Prostate gland (tissue), 2 donors: ENCODE measurements at regions not wholly inside any gene's neighbourhood (a gene's known extent, or its start where the extent isn't known, plus 50 kb on each side); places are given as distances from the start of the nearest gene placed in this dataset.

Experiments used
- DNase-seq: peaks from one replicate; pipeline ENCODE4 v3.0.0-alpha.2; 2019; ENCODE audit warnings: low spot score
- H3K27ac ChIP-seq, 2 donors: fragments of 200-600 bp; sonication (generic); 2 replicates each; pipeline ENCODE4 v1.5.1; 2017 to 2019
- H3K27me3 ChIP-seq: fragments of 200-600 bp; sonication (generic); replicated peaks from 2 replicates; pipeline ENCODE4 v1.5.1; 2019; ENCODE audit not compliant: insufficient read depth
- H3K36me3 ChIP-seq, 2 donors: fragments of 200-600 bp; sonication (generic); 1 replicate in 1 of 2; 2 replicates in 1 of 2; pipeline versions ENCODE4 v1.5.1 to v1.8.1; 2017 to 2019
- H3K4me1 ChIP-seq: fragments of 200-600 bp; sonication (generic); replicated peaks from 2 replicates; pipeline ENCODE4 v1.5.1; 2019
- H3K4me3 ChIP-seq, 2 donors: fragments of 200-600 bp; sonication (generic); 2 replicates each; pipeline ENCODE4 v1.5.1; 2017 to 2019
- H3K9me3 ChIP-seq: fragments of 200-600 bp; sonication (generic); 2 replicates; pipeline ENCODE4 v1.5.1; 2017
- CTCF ChIP-seq, 4 experiments: fragments of 200-600 bp in 2 of 4; fragments of 450-650 bp in 2 of 4; sonication (generic) in 2 of 4; IDR thresholded peaks; 1 replicate in 3 of 4; 2 replicates in 1 of 4; pipeline ENCODE4 v1.5.1; 2016 to 2019; ENCODE audit warnings: antibody characterized with exemption in 4 of 4, mild to moderate bottlenecking in 2 of 4, moderate library complexity in 2 of 4
- POLR2A ChIP-seq: fragments of 450-650 bp; IDR thresholded peaks from one replicate; pipeline ENCODE4 v1.6.1; 2016; ENCODE audit warnings: antibody characterized with exemption, mild to moderate bottlenecking
- POLR2AphosphoS5 ChIP-seq: sonication (generic); formaldehyde crosslinking; IDR thresholded peaks from one replicate; pipeline ENCODE4 v1.6.1; 2017; ENCODE audit warnings: antibody characterized with exemption
- WGBS: methylation state at CpG from one replicate; pipeline ENCODE4 v1.1.5; 2018; 5-methylcytosine and 5-hydroxymethylcytosine counted together
- intact Hi-C: fragments of 100-400 bp; cut with DNase I; formaldehyde crosslinking; loops from one replicate; pipeline ENCODE4 v1.14.2; 2022

- 52% methylated on average over 15 of the region's 15 CpGs for WGBS
- no peaks in the 10 kb centered on the region for H3K9me3 ChIP-seq
- intact Hi-C loops: no loop called here
- H3K4me1 ChIP-seq: no peaks in the 10 kb centered on the region
- no peaks in the 10 kb centered on the region for H3K36me3 ChIP-seq
- no peaks in the 10 kb centered on the region for H3K27me3 ChIP-seq
- H3K4me3 ChIP-seq: no peak overlapping the region
- TF ChIP-seq CTCF (IDR thresholded peaks at IDR 0.05) (no peak), POLR2A (no peak), POLR2AphosphoS5 (no peak)
- no peak for DNase-seq
- H3K27ac ChIP-seq: no peak overlapping the region
Measured at GRCh38 chr12:115013236-115013981, 329.4 kb upstream of the TBX3 start.

- intact Hi-C loops: no loop called here
- WGBS: 69% methylated on average over 11 of the region's 11 CpGs
- H3K4me3 ChIP-seq: no peak overlapping the region
- H3K27me3 ChIP-seq: no peaks in the 10 kb centered on the region
- TF ChIP-seq POLR2A (no peak), POLR2AphosphoS5 (no peak), CTCF (IDR thresholded peaks at IDR 0.05) (no peak)
- no peak overlapping the region for H3K27ac ChIP-seq
- no peak for DNase-seq
- H3K36me3 ChIP-seq: no peaks in the 10 kb centered on the region
- H3K4me1 ChIP-seq: no peaks in the 10 kb centered on the region
- H3K9me3 ChIP-seq: no peaks in the 10 kb centered on the region
Measured at GRCh38 chr12:115012861-115013235, 328.9 kb upstream of the TBX3 start.

DNA sequence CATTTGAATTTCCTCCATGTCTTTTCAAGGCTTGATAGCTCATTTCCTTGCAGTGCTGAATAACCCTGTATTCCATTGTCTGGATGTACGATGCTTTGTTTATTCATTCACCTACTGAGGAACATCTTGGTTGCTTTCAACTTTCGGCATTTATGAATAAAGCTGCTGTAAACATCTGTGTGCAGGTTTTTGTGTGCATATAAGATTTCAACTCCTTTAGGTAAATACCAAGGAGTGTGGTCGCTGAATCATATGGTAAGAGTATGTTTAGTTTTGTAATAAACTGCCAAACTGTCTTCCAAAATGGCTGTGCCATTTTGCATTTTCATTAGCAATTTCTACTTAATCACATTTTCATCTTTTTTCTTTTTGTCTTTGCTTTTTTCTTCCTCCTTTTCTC lies 327.7 kb upstream of the TBX3 start:
- TF ChIP-seq POLR2AphosphoS5 (no peak), POLR2A (no peak), CTCF (IDR thresholded peaks at IDR 0.05) (no peak)
- Histone ChIP-seq H3K27ac (no peak overlapping the region), H3K9me3 (no peaks in the 10 kb centered on the region), H3K27me3 (no peaks in the 10 kb centered on the region), H3K36me3 (no peaks in the 10 kb centered on the region), H3K4me1 (no peaks in the 10 kb centered on the region), H3K4me3 (no peak overlapping the region)
- WGBS: 69% methylated on average over 3 of the region's 3 CpGs
- intact Hi-C loops: no loop called here
- no peak for DNase-seq

- Histone ChIP-seq H3K27me3 (no peaks in the 10 kb centered on the region), H3K9me3 (no peaks in the 10 kb centered on the region), H3K4me1 (no peaks in the 10 kb centered on the region), H3K36me3 (no peaks in the 10 kb centered on the region), H3K27ac (no peak overlapping the region), H3K4me3 (no peak overlapping the region)
- intact Hi-C loops: no loop called here
- WGBS: 97% methylated on average over 5 of the region's 5 CpGs
- TF ChIP-seq CTCF (IDR thresholded peaks at IDR 0.05): no peak
- TF ChIP-seq POLR2AphosphoS5: no peak
- TF ChIP-seq POLR2A: no peak
- DNase-seq: no peak
Measured at GRCh38 chr12:115010324-115010995, 326.5 kb upstream of the TBX3 start.

DNA sequence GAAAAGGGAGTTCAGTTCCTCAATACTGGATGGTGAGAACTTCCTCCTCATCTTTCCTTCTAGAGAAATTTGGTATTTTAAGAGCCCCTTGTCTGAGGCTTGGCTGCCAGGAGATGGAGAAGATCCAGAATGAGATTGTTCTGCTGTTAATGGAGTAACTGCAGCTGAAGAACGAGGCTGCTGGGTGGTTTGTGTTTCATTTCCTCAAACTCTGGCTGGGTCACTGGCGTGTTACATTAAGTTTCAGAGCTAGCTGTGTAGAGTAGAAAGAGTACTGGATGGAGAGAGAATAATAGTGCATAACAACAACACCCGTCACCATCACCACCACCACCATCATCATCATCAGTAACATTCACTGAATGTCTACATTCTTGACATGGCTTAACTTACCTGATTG lies 325.0 kb upstream of the TBX3 start:
- Histone ChIP-seq H3K36me3 (no peaks in the 10 kb centered on the region), H3K27me3 (no peaks in the 10 kb centered on the region), H3K9me3 (no peaks in the 10 kb centered on the region), H3K4me3 (no peak overlapping the region), H3K4me1 (no peaks in the 10 kb centered on the region), H3K27ac (no peak overlapping the region)
- 55% methylated on average over 3 of the region's 3 CpGs for WGBS
- no peak for DNase-seq
- intact Hi-C loops: no loop called here
- TF ChIP-seq POLR2A: no peak
- no peak for TF ChIP-seq POLR2AphosphoS5
- TF ChIP-seq CTCF (IDR thresholded peaks at IDR 0.05): no peak
